ENCODE measurements at regions not wholly inside any gene's neighbourhood (a gene's known extent, or its start where the extent isn't known, plus 50 kb on each side); places are given as distances from the start of the nearest gene placed in this dataset.

DNA sequence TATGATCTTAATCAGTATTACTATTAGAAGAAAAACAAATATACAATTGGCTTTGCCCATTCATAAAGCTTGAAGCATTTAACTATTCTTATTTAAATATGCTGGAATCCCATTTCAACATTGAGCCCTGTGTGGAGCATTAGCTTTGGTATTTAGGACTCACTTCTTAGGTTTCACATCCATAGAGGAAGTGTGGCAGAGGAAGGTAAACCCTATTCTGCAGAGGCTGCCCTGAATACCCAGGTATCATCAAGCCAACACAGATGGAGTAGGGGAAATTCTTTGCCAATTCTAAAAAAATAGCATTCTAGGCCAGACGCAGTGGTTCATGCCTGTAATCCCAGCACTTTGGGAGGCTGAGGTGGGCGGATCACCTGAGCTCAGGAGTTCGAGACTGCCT lies 361.5 kb downstream of the FIGN start:
- TF ChIP-seq, protein P1, sequence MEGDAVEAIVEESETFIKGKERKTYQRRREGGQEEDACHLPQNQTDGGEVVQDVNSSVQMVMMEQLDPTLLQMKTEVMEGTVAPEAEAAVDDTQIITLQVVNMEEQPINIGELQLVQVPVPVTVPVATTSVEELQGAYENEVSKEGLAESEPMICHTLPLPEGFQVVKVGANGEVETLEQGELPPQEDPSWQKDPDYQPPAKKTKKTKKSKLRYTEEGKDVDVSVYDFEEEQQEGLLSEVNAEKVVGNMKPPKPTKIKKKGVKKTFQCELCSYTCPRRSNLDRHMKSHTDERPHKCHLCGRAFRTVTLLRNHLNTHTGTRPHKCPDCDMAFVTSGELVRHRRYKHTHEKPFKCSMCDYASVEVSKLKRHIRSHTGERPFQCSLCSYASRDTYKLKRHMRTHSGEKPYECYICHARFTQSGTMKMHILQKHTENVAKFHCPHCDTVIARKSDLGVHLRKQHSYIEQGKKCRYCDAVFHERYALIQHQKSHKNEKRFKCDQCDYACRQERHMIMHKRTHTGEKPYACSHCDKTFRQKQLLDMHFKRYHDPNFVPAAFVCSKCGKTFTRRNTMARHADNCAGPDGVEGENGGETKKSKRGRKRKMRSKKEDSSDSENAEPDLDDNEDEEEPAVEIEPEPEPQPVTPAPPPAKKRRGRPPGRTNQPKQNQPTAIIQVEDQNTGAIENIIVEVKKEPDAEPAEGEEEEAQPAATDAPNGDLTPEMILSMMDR (IDR thresholded peaks at IDR 0.05; ENCODE audit: low read depth, low read length, missing control alignments) = no peak
- DNase-seq (ENCODE audit: low read depth) = no peak
- H3K4me3 ChIP-seq (ENCODE audit: low read depth, low read length) = no peak overlapping the region

GRCh38 chr2:163373496-163373895 lies 362.3 kb downstream of the FIGN start:
- TF ChIP-seq, protein P1 (IDR thresholded peaks at IDR 0.05; ENCODE audit: low read depth, low read length, missing control alignments) = no peak
- no peak for DNase-seq (ENCODE audit: low read depth)
- no peak overlapping the region for H3K4me3 ChIP-seq (ENCODE audit: low read depth, low read length)

GRCh38 chr2:163370169-163370886 lies 365.5 kb downstream of the FIGN start:
- TF ChIP-seq, protein P1 (IDR thresholded peaks at IDR 0.05; ENCODE audit: low read depth, low read length, missing control alignments) = no peak
- H3K4me3 ChIP-seq (ENCODE audit: low read depth, low read length) = no peak overlapping the region
- no peak for DNase-seq (ENCODE audit: low read depth)

- TF ChIP-seq, protein P1 (IDR thresholded peaks at IDR 0.05; ENCODE audit: low read depth, low read length, missing control alignments) = no peak
- no peak overlapping the region for H3K4me3 ChIP-seq (ENCODE audit: low read depth, low read length)
- no peak for DNase-seq (ENCODE audit: low read depth)
These were observed 366.7 kb downstream of the FIGN start for GRCh38 chr2:163369111-163369510.

DNA sequence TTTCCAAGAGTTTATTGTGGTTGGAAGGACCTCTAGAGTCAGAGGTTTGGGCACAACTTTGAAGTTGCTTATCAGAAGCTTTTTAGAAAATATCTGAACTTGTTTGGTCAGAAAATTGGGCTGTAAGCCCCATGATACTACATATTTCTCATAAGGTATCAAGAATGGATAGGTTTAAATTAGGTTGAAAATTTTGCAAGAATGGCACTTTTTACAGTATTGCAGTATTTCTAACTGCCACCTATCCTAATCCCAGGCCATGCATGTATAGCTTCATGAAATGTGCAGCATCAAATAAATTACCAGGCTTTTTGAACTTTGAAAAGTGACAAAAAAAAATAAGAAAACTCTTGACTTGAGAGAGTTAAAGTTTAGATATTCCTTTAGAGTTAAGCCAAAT lies 367.2 kb downstream of the FIGN start:
- H3K4me3 ChIP-seq (ENCODE audit: low read depth, low read length) = no peak overlapping the region
- TF ChIP-seq, protein P1 (IDR thresholded peaks at IDR 0.05; ENCODE audit: low read depth, low read length, missing control alignments) = no peak
- DNase-seq (ENCODE audit: low read depth) = no peak

- TF ChIP-seq, protein P1 (IDR thresholded peaks at IDR 0.05; ENCODE audit: low read depth, low read length, missing control alignments) = no peak
- no peak for DNase-seq (ENCODE audit: low read depth)
- H3K4me3 ChIP-seq (ENCODE audit: low read depth, low read length) = no peak overlapping the region
These were observed 367.8 kb downstream of the FIGN start for GRCh38 chr2:163367825-163368582.
